ENCODE measurements at regions not wholly inside any gene's neighbourhood (a gene's known extent, or its start where the extent isn't known, plus 50 kb on each side); places are given as distances from the start of the nearest gene placed in this dataset.

DNA sequence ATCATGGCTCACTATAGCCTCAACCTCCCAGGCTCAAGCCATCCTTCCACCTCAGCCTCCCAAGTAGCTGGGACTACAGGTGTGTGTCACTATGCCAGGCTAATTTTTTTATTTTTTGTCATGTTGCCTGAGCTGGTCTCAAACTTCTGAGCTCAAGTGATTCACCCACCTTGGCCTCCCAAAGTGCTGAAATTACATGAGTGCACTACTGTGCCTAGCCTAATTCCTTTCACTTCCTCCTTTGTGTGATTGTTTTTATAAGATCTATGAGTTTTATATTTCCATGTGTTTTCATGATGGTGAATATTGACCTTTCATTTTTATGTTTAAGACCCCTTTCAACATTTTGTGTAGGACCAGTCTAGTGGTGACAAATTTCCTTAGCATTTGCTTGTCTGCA, 55.2 kb upstream of the IL12B start:
- no peak for DNase-seq (ENCODE audit: low read depth, low spot score)

DNA sequence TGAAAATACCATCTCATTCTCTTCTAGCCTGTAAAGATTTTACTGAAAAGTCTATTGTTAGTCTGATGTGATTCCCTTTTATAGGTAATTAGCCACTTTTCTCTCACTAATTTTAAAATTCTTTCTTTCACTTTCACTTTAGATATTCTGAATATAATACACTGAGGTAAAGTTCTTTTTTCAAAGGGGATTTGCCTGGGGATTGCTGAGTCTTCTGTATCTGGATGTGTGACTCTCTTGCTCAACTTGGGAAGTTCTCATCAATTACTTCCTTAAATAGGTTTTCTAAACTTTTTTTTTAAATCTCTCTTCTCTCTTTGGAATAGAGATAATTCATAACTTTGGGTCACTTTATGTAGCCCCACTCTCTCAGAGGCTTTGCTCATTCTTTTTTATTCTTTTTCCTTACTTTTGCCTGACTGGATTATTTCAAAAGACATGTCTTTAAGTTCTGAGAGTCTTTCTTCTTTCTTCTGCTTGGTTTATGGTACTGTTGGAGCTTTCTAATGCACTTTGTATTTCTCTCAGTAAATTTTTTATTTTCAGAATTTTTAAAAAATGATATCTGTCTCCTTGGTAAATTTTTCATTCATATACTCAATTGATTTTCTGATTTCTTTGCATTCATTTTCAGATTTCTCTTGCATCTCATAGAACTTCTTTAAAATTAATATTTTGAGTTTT, 55.9 kb upstream of the IL12B start:
- no peak for DNase-seq (ENCODE audit: low read depth, low spot score)

GRCh38 chr5:159392871-159393270, 62.6 kb upstream of the IL12B start:
- DNase-seq (ENCODE audit: low read depth, low spot score) = no peak

- no peak for DNase-seq (ENCODE audit: low read depth, low spot score)
Observed at GRCh38 chr5:159393854-159394274, 63.6 kb upstream of the IL12B start.

DNA sequence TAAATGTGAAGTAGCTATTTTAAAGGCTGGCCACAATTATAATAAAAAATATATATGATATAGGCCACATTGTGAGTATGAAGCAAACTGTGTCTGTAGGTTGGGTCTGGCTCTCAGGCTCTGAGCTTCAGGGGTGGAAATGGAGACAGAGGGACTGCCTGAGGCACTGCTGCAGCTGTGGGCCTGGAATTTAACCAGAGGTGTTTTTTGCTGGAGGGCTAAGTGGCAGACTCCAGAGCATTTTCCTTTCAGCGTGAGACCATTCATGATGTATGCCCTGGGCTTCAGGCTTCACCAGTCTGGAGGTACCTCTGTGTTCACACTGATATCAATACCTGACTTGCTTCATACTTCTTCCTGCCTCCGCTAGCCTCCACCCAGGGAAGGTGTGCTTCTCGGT, 64.9 kb upstream of the IL12B start:
- peak; percentile 58 for DNase-seq (ENCODE audit: low read depth, low spot score)

DNA sequence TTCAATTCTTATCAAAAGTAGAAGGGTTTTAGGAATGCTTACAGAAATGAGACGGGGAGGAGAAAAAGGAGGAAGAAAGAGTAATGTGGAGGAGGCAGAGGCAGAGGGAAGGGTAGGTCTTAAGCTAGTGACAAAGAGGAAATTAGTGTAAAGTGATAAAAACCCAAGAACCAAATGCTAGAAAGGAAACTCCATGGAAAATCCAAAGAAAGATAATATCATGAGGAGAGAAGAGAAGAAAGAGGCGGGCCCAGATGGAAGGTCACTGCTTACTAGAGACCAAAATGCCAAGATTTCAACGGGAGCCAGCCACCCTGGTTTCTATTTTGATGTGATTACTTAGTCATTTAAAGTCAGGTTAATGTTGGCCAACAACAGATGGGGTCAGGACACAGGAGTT, 68.6 kb upstream of the IL12B start:
- DNase-seq (ENCODE audit: low read depth, low spot score) = no peak

- DNase-seq (ENCODE audit: low read depth, low spot score) = no peak
Observed at GRCh38 chr5:159400476-159400875, 70.2 kb upstream of the IL12B start.

DNA sequence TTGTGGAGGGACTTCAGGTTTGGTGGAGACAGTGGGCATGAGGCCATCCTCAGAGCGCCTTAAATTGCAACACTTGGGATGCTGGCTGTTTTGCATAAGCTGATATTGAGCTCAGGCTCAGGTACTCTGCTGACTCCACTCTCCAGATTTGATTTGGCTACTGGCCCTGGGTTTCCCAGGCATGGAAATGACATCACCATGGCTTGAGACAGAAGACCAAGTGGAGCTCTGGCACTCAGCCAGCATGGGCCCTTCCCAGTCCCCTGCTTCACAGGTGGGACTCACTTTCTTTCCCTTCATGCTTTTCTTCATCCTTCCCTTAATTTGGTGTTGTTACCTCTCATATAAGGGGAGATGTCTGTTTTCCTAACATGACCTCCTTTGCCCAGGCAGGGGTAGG, 72.0 kb upstream of the IL12B start:
- DNase-seq (ENCODE audit: low read depth, low spot score) = no peak

GRCh38 chr5:159402856-159403255, 72.6 kb upstream of the IL12B start:
- no peak for DNase-seq (ENCODE audit: low read depth, low spot score)

DNA sequence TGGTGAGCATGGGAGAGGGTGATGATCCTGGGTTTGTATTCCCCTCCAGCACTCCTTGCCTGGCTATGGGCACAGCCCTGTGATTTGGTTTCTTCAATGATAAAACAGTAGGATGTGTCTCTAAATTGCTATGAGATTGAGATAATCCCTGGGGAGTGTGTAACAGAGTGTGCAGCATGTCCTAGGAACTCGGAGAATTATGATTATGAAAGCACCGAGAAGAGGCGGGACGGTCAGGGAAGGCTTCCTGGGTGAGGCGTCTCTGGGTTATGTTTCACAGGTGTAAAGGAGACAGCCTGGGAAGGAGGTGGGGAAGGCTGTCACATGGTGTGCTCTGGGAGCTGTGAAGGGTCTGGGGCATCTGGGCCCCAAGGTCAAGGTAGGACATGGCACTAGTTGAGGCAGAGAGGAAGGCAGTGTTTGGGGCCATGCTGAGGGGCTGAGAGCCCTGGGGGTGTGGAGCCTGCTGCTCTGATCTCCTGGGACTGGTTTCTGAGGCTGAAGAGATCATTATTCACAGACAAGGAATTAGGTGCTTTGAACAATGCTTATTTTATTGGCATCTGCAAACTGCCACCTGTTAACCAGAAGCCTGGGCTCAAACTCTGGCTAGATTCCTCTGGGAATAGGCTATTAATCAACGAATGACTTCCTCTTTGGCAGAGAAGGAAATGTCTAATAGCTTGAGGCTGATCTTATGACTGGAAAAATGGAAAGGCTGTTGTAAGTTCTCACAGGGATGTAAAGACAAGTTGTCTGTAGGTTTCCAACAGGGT, 73.8 kb upstream of the IL12B start:
- DNase-seq (ENCODE audit: low read depth, low spot score) = no peak

- peak; percentile 39 for DNase-seq (ENCODE audit: low read depth, low spot score)
Observed at GRCh38 chr5:159405611-159406031, 75.3 kb upstream of the IL12B start.

DNA sequence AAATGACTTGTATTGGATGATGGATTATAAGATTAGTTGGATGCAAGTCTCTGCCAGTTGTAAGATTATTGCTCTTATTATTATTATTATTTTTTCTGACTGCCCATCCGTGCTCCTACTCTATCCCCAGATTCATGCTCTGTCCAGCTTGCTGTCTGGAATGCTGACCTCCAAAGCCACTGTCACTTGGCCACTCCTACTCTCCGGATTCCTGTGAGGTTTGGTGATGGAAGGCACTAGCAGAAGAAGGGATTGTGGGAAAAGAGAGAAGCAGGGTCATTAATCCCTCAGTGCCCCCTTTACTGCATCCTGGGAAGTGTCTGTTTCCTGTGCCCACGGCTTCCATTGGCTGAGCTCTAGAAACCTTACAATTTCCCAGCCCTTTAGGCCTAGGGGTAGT, 76.3 kb upstream of the IL12B start:
- DNase-seq (ENCODE audit: low read depth, low spot score) = no peak

- DNase-seq (ENCODE audit: low read depth, low spot score) = no peak
Observed at GRCh38 chr5:159409801-159410200, 79.5 kb upstream of the IL12B start.

DNA sequence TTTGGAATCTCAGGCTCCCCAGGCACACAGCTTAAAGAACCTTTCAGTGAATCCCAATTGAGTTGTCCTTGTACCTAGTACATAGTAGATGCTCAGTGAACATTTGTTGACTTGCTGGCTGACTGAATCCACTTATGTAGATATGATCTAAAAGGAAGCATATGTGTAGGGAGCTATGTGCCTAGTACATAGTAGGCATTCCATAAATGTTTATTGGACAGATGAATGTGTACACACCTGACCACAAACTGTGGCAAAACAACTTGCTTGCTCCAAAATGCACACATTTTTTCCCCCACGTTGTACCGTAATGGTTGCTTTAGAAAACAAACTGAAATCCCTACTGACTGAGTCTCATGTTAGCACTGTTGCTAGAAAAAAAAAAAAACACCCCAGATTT, 80.2 kb upstream of the IL12B start:
- no peak for DNase-seq (ENCODE audit: low read depth, low spot score)

DNA sequence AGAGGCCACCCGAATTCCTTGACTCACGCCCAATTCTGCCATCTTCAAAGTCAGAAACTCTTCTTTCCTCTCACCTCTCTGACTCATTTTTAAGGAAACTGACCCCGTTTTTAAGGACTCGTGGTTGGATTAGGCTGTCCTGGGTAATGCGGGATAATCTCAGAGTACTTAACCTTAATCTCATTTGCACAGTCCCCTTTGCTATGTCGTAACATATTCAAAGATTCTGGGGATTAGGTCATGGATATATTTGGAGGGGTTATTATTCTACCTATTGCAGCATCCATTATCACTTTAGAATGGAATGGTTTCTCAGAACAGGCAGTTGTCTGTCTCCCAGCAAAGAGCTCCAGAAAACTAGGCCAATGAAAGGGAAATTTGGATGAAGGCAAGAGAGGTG, 80.8 kb upstream of the IL12B start:
- no peak for DNase-seq (ENCODE audit: low read depth, low spot score)

DNA sequence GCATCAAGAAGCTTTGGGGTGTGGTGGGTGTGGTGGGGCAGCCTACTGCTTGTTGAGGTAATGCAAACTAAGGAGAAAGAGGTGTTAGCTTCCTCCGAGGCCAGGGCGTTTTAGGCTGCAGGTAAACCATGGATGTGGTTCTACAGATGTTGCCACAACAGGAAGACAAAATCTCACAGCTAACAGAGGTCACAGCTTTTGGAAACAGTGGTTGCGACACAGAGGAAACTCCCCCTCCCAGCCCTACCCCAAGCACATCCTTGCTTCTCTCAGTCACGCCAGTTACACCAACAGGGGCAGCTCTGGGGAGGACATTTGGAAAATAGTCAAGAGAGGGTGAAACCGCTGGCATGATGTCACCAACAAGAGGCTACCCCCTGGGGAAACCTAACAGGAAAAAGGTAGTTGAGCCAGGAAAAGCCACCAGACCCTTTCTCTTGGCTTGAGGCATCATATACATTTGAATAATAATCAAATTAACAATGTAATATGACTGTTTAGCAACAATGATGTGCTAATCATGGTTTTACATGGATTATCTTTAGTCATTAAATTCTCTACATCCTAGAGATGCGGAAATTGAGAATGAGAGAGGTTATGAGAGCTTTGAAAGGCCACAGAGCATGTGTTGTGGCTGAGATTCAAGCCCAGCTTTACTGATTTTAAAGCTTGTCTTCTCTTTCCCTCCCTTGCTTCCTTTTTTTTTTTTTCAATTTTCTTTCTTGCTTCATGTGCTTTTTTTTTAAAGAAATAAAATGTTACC, 82.2 kb upstream of the IL12B start:
- DNase-seq (ENCODE audit: low read depth, low spot score) = no peak

DNA sequence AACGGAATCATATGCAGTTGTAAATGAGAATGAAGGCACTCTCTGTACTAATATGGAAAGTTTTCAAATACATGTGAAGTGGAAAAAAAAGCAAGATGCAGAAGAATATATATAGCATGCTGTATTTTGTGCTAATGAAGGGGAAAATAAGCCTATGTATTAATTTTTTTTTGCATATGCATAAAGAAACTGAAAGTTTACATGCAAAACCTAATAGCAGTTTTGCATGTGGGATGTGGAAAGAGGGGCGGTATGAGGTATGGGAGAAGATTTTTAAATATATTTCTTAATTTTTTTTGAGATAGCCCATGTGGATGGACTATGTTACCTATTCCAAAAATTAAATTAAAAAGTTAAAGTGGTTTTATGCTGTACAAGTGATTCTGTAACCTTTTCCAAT, 83.7 kb upstream of the IL12B start:
- no peak for DNase-seq (ENCODE audit: low read depth, low spot score)

DNA sequence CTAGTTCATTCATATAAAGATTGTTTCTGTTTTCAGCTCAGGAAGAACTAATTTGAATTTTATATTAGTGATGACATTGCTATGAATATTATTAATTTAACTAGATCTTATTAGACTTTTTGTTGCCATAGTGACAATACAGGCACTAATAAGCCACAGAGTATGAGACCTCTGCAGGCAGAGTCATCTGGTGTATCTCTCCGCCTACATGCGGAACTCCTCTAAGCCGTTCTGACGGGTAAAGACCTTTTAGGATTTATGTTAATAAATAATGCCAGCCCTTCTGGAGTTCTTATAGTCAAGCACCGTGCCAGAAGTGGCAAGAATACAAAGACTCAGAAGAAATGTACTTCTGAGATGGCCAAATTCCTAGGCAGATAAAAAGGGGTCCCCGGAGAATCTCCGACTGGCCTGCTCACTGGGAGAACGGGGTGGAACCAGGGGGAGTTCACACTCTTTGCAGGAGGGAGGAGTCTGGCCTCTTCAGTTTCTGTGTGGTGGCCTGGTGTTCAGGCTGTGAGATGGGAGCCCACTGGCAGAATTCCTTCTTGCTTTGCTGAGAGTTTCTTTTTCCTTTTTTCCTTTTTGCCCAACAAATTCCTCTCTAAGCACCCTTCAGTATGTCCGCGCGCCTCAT, 85.1 kb upstream of the IL12B start:
- no peak for DNase-seq (ENCODE audit: low read depth, low spot score)

- no peak for DNase-seq (ENCODE audit: low read depth, low spot score)
Observed at GRCh38 chr5:159416438-159416837, 86.2 kb upstream of the IL12B start.

DNA sequence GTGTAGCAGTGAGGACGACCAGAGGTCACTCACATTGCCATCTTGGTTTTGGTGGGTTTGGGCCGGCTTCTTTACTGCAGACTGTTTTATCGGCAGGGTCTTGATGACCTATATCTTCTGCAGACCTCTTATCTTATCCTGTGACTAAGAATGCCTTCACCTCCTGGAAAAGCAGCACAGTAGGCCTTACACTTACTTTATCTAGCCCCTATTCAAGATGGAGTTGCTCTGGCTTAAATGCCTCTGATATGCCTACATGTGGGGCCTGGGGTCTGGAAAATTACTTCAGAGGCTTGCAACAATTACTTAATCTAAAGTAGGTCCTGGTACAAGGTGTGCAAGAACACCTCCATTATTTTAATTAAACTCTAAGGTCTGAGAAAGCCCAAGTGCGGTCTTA, 86.9 kb upstream of the IL12B start:
- DNase-seq (ENCODE audit: low read depth, low spot score) = no peak

- DNase-seq (ENCODE audit: low read depth, low spot score) = no peak
Observed at GRCh38 chr5:159419576-159419975, 89.3 kb upstream of the IL12B start.

GRCh38 chr5:159420940-159421339, 90.7 kb upstream of the IL12B start:
- DNase-seq (ENCODE audit: low read depth, low spot score) = no peak
